ENCODE measurements at regions not wholly inside any gene's neighbourhood (a gene's known extent, or its start where the extent isn't known, plus 50 kb on each side); places are given as distances from the start of the nearest gene placed in this dataset.

- TF ChIP-seq POLR2A (IDR thresholded peaks at IDR 0.05; ENCODE audit: low read depth, low read length) (no peak), CTCF (IDR thresholded peaks at IDR 0.05 in 2 of 3, conservative IDR thresholded peaks at IDR 0.05 in 1 of 3; ENCODE audit: control insufficient read depth in 2 of 3, extremely low read depth in 1 of 3, insufficient read depth in 1 of 3, low read depth in 3 of 3, low read length in 3 of 3) (no peak), IKZF1 (conservative IDR thresholded peaks at IDR 0.05) (no peak), ATF3 (IDR thresholded peaks at IDR 0.05; ENCODE audit: borderline replicate concordance, extremely low read depth, low read depth, low read length) (no peak), PRDM15 (CRISPR knock-in tag; IDR thresholded peaks at IDR 0.05) (no peak), CBFB (IDR thresholded peaks at IDR 0.05; ENCODE audit: low read depth) (no peak)
These were observed 508.9 kb upstream of the ADAMTS9 start for GRCh38 chr3:65196663-65197062.

Measured in GM12878 (cell line).